Osteoblast (primary cell): ENCODE measurements at regions not wholly inside any gene's neighbourhood (a gene's known extent, or its start where the extent isn't known, plus 50 kb on each side); places are given as distances from the start of the nearest gene placed in this dataset.

Source experiments
- DNase-seq: peaks from one replicate; pipeline ENCODE4 v3.0.0; 2011; ENCODE audit warnings: low spot score, mixed read lengths; ENCODE audit not compliant: insufficient read length; ENCODE audit errors: missing footprints
- H2AFZ ChIP-seq: 2 replicates; pipeline ENCODE4 v1.6.0; 2011; ENCODE audit warnings: mild to moderate bottlenecking, low read length
- H3K27ac ChIP-seq: 2 replicates; pipeline ENCODE4 v1.5.1; 2011; ENCODE audit warnings: mild to moderate bottlenecking, low read depth, low read length, moderate library complexity
- H3K27me3 ChIP-seq: 2 replicates; pipeline ENCODE4 v1.6.0; 2012; ENCODE audit warnings: mild to moderate bottlenecking, control low read depth, inconsistent platforms, low read length, moderate library complexity; ENCODE audit not compliant: insufficient read depth
- H3K36me3 ChIP-seq: 2 replicates; pipeline ENCODE4 v1.5.1; 2011; ENCODE audit warnings: mild to moderate bottlenecking, low read length, control low read depth, moderate library complexity; ENCODE audit not compliant: insufficient read depth
- H3K4me1 ChIP-seq: 2 replicates; pipeline ENCODE4 v1.5.1; 2011; ENCODE audit warnings: mild to moderate bottlenecking, low read length, control low read depth, moderate library complexity; ENCODE audit not compliant: insufficient read depth
- H3K4me2 ChIP-seq: 2 replicates; pipeline ENCODE4 v1.6.0; 2011; ENCODE audit warnings: mild to moderate bottlenecking, low read length; ENCODE audit not compliant: insufficient read depth
- H3K4me3 ChIP-seq: fragments of 200-600 bp; sonication (generic); 3 replicates; pipeline ENCODE4 v1.5.1; 2012; ENCODE audit warnings: mild to moderate bottlenecking, low read length, inconsistent platforms; ENCODE audit not compliant: insufficient read depth
- H3K79me2 ChIP-seq: 2 replicates; pipeline ENCODE4 v1.6.0; 2012; ENCODE audit warnings: mild to moderate bottlenecking, low read length, control low read depth, inconsistent platforms; ENCODE audit not compliant: insufficient read depth
- H3K9me3 ChIP-seq: 2 replicates; pipeline ENCODE4 v1.5.1; 2011; ENCODE audit warnings: low read depth, low read length, control low read depth
- H4K20me1 ChIP-seq: 2 replicates; pipeline ENCODE4 v1.6.0; 2012; ENCODE audit warnings: mild to moderate bottlenecking, low read length, control low read depth; ENCODE audit not compliant: insufficient read depth
- TF ChIP-seq, protein P1 (sequence below): IDR thresholded peaks from 2 replicates; pipeline ENCODE4 v1.5.1; 2011; ENCODE audit warnings: mild to moderate bottlenecking, low read depth, low read length, moderate library complexity; ENCODE audit errors: extremely low read depth

- Histone ChIP-seq H3K36me3 (no peaks in the 10 kb centered on the region), H3K9me3 (no peaks in the 10 kb centered on the region), H3K4me3 (no peak overlapping the region), H4K20me1 (no peaks in the 10 kb centered on the region), H3K27ac (no peak overlapping the region), H3K4me1 (no peaks in the 10 kb centered on the region), H3K4me2 (no peak overlapping the region), H3K79me2 (no peaks in the 10 kb centered on the region), H2AFZ (no peak overlapping the region), H3K27me3 (no peaks in the 10 kb centered on the region)
- TF ChIP-seq, protein P1, sequence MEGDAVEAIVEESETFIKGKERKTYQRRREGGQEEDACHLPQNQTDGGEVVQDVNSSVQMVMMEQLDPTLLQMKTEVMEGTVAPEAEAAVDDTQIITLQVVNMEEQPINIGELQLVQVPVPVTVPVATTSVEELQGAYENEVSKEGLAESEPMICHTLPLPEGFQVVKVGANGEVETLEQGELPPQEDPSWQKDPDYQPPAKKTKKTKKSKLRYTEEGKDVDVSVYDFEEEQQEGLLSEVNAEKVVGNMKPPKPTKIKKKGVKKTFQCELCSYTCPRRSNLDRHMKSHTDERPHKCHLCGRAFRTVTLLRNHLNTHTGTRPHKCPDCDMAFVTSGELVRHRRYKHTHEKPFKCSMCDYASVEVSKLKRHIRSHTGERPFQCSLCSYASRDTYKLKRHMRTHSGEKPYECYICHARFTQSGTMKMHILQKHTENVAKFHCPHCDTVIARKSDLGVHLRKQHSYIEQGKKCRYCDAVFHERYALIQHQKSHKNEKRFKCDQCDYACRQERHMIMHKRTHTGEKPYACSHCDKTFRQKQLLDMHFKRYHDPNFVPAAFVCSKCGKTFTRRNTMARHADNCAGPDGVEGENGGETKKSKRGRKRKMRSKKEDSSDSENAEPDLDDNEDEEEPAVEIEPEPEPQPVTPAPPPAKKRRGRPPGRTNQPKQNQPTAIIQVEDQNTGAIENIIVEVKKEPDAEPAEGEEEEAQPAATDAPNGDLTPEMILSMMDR, result no peak
- no peak for DNase-seq
Measured at GRCh38 chr9:115980502-115980901, 173.1 kb upstream of the PAPPA start.

DNA sequence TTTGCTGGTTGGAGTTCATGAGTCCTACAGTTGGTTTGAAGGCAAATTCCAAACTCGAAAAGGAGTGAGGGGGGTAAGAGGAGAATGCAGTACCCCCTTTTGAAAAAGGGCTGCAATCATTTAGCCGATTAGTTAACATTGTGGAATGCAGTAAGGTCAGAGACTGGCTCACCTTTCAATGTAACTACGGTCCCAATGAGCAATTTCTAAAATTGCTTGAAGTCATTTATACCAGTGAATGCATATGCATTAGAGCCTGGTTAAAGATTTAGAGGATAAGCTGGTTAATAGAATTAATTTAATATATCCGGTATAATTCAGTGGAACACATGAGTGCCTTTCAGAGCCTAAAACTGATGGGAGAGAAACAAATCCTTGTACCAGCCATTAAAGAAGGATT lies 172.6 kb upstream of the PAPPA start:
- H4K20me1 ChIP-seq, result no peaks in the 10 kb centered on the region
- H3K79me2 ChIP-seq, result no peaks in the 10 kb centered on the region
- no peaks in the 10 kb centered on the region for H3K27me3 ChIP-seq
- H2AFZ ChIP-seq, result no peak overlapping the region
- no peak overlapping the region for H3K4me2 ChIP-seq
- H3K9me3 ChIP-seq, result no peaks in the 10 kb centered on the region
- no peak overlapping the region for H3K27ac ChIP-seq
- TF ChIP-seq, protein P1, result no peak
- H3K4me1 ChIP-seq, result no peaks in the 10 kb centered on the region
- H3K4me3 ChIP-seq, result no peak overlapping the region
- H3K36me3 ChIP-seq, result no peaks in the 10 kb centered on the region
- DNase-seq, result no peak

DNA sequence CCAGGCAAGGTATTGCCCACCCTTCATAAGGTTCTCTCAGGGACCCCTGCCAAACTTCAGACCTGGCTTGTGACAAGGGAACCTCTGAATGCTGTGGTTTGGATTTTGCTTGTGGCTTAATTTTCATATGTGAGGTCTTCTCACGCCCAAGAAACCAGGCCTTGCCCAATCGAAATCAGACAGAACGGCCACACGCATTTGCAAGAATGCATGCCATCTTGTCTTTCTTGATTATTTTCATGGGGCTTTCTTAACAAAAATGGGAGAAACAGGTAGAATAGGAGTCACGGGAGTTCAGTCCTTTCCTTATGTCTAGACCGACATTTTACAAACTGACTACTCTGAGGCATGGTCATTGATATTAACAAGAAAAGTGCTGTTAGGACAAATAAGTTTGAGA lies 170.2 kb upstream of the PAPPA start:
- Histone ChIP-seq H3K36me3 (no peaks in the 10 kb centered on the region), H3K4me1 (peaks cover under 1% of the 10 kb centered on the region), H4K20me1 (no peaks in the 10 kb centered on the region), H3K4me3 (no peak overlapping the region), H2AFZ (no peak overlapping the region), H3K79me2 (no peaks in the 10 kb centered on the region), H3K9me3 (no peaks in the 10 kb centered on the region), H3K27me3 (no peaks in the 10 kb centered on the region), H3K4me2 (no peak overlapping the region), H3K27ac (no peak overlapping the region)
- DNase-seq, result no peak
- TF ChIP-seq, protein P1, result no peak

DNA sequence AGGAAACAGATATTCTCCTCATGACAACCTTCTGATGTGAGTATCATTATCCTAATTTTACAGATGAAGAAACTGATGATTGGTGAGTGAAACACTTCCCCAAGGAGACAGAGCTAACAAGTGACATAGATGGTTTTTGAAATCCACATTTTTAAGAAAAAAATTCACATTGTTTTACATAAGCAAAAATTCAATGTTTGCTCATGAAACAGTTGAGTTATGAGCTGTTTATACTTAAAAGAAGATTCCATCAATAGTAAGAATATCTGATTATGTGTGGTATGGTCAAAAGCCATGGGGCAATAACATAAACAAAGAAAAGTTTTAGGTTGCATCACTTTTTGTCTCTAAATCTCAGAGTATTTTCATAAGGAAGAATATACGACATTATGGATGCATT lies 167.9 kb upstream of the PAPPA start:
- Histone ChIP-seq H3K4me1 (peaks cover 16% of the 10 kb centered on the region), H3K4me2 (no peak overlapping the region), H4K20me1 (no peaks in the 10 kb centered on the region), H3K27me3 (no peaks in the 10 kb centered on the region), H3K36me3 (no peaks in the 10 kb centered on the region), H3K9me3 (no peaks in the 10 kb centered on the region), H3K4me3 (no peak overlapping the region), H3K79me2 (no peaks in the 10 kb centered on the region), H3K27ac (no peak overlapping the region), H2AFZ (no peak overlapping the region)
- TF ChIP-seq, protein P1, result no peak
- DNase-seq, result no peak
